NOMO-1 (cell line): ENCODE measurements at regions not wholly inside any gene's neighbourhood (a gene's known extent, or its start where the extent isn't known, plus 50 kb on each side); places are given as distances from the start of the nearest gene placed in this dataset.

Source experiments
- DNase-seq, 2 experiments: peaks; one replicate each; lab custom pipeline; 2025; ENCODE audit not compliant: unreplicated experiment in 2 of 2; lab: John Stamatoyannopoulos, UW

GRCh38 chr1:238171985-238172384 lies 281.3 kb upstream of the ZP4 start:
- no peak for DNase-seq

DNA sequence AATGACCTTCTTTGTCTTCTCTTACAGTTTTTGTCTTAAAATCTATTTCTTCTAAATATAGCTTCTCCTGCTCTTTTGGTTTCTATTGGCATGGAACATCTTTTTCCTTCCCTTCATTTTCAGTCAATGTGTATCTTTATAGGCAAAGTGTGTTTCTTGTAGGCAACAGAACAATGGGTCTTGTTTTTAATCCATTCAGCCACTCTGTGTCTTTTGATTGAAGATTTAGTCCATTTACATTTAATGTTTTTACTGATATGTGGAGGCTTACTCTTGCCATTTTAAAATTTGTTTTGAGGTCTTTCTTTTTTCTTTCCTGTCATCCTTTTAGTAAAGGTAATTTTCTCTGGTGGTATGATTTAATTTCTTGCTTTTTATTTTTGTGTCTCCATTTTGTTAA lies 271.2 kb upstream of the ZP4 start:
- DNase-seq = no peak

DNA sequence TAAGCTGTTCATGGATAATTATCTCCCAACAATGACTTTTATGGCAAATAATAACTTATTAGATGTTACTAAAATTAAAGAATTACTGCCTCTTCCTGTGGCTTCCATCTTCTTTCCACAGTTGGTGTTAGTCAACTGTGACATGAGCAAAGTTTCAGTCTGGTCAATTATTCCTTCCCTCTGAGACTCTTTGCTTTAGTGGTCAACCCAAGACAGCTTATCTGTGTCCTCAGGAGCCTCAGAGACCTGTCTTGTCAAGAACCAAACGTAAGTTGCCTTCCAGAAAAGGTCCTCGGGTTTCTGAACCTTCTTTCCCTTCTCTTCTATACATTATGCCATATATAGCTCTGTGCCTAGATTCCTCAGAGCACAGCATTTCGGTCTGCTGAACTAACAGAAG lies 263.2 kb upstream of the ZP4 start:
- DNase-seq = no peak

DNA sequence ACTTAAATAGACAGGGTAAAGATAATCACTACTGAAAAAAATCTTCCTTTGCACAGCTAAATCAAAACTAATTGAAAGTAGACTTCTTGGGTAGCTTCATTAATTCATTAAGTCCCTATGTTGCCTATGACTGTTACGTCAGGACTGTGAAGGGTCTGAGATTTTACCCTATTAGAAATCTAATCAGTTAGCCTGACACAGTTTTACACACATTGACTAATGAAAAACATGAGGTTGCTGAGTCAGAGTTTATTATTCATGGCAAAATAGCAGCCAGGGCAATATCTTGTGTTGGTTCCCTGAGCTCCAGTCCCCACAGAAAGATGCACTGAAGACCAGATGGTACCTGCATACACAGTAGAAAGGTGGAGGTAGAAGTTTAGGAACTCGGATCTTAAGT lies 262.5 kb upstream of the ZP4 start:
- DNase-seq = no peak

- no peak for DNase-seq
These were observed 261.4 kb upstream of the ZP4 start for GRCh38 chr1:238152119-238152518.

DNA sequence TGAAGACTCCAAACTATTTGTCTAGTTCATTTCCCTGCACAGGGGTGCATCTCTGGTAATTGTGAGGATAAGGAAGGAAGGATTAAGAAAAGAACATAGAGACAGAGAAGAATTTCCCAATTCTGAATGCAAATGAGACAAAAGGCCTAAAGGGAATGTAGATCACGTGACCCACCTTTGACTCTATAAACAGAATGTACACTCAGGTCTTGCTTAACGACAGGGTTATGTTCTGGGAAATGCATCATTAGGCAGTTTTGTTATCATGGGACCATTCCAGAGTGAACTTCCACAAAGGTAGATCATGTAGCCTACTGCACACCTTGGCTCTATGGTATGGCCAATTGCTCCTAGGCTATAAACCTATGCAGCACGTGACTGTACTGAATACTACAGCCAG lies 252.3 kb upstream of the ZP4 start:
- no peak for DNase-seq

DNA sequence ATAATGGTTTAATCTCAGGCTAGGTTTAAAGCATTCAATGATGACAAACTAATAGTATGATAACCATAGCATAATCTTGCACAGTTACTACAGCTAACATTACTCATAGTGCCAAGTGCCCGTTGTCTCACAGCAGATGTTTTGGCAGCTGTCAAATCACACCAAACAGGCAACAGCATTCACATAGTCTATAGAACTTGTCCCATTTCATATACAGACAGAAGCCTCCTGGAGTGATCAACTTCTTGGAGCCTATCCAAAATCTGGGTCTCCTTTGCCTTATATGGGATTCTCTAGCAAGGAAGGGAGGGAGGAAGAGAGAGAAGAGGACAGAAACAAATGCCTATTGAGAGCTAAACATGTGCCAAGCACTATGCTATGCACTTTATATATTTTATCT lies 250.6 kb upstream of the ZP4 start:
- no peak for DNase-seq

DNA sequence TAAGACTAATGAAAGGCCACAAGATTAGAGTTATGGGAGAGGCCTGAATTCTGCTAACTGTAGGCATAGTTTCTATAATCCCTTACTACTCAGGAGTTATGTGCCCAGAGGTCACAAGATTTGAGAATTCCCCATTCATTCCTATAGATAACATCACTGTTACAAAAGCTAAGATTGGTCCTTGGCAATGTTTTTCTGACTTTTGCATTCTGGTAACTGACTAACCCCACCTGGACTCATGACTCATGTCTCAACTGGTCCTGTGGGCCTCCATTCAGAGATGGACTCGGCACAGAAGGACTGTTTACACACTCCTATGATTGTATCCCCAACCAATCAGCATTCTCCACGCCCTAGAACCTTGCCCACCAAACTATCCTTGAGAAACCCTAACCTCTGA lies 249.0 kb upstream of the ZP4 start:
- no peak for DNase-seq

DNA sequence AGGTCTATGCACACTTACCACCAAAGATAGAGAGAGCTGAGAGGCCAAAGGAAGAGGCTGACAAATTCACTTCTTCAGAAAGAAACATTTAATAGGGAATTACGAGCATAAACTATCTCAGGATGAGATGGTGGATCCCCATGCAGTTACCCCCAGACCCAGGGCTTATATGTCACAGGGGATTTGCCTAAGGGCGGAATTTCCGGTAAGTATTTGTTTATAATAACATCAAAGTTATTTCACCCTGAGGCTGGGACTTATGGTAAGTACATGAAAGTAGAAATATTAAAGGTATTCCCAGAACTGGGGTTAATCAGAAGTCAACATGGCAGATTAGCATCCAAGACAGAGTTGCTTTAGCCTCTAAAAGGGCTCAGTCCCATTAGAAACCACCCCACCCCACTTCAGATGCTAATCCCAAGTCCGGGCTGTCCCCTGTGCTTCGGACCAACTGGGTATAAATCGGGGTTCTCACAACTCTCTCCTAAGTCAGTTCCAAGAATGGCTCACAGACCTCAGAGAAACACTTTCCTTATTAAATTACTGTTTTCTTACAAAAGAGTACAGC lies 247.4 kb upstream of the ZP4 start:
- DNase-seq = no peak

GRCh38 chr1:238135708-238136664 lies 245.3 kb upstream of the ZP4 start:
- DNase-seq = no peak

GRCh38 chr1:238129677-238130076 lies 239.0 kb upstream of the ZP4 start:
- no peak for DNase-seq

- no peak for DNase-seq
These were observed 232.5 kb upstream of the ZP4 start for GRCh38 chr1:238123201-238123600.

DNA sequence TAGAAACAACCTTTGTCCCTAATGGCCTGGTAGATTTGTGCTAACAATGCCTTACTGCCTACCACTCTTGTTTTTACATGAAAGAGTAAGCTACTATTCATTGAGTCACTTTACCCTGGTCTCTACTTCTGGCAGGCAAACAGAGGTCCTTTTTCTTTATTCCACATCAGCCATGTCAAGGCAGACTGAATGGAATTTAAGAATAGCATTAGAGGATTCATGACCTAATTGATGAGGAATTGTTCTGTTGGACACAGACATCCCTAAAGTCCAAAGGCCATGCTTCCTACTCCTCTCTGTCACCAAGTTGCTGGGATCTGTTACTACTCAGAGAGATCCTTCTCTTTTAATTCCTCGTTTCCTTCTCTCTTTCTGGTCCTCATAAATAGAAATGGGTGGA lies 229.1 kb upstream of the ZP4 start:
- no peak for DNase-seq

DNA sequence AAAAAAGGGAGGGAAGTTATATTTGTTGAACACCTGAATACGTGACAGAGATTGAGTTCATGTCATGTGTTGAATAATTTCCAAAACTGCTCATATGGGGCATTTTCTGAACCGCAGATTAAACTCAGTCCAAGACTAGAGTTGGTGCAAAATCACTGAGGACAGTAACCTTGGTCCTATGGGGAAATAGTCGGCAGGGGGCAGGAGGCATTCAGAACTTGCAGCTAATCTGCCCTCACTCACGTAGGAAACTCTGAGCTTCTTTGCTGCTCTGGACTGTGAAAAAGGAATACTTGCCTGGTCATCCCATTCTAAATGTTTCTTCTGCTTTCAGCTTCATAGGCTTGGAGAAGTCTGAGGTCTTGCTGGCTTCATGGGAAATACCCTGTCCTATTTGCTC lies 228.3 kb upstream of the ZP4 start:
- DNase-seq = no peak

DNA sequence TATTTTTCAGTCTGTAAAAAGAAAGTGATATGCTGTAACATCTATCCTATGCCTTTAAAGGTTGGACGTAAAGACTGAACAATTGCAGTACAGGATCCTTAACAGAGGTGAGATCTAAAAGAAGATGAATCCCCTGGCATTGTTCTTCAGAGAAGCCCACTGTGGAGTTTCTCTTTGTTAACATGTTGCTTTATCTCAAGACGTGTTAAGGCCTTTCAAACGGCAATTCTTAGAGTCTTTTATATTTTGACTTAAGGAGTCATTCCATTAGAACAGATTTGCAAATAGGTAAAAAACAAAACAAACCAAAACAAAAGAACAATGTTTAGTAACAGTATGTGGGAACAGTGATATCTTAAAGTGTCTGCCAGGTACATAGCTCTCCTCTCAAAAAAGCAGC lies 225.1 kb upstream of the ZP4 start:
- DNase-seq = no peak

DNA sequence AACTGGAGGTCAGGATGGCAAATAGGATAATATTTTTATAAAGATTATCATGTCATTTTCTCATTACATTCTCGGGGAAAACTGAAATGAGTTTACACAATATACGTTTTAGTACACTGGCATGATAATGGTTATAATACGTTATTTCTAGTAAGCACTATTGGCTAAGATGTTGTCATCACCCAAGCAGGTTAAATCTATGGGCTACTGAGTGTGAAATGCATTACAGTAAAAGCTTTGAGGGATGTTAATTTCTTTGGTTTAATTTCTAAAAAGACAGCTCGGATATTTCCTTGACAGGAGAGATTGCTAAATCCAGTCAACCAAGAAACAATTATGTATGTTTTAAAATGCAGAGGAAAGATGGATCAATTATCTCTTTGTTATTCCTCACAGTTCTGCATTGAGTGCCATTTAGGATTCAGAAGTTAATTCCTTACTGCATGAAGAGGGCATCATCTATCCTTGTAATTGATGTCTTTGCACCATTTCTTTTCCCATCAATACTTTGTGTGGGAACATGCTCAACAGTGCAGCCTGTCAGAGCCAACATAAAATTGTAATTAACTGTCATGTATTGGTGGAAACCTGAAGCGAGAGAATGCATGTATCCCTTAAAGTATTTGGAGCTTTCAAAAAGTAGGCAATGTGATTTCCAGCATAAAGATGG lies 222.4 kb upstream of the ZP4 start:
- DNase-seq = no peak

DNA sequence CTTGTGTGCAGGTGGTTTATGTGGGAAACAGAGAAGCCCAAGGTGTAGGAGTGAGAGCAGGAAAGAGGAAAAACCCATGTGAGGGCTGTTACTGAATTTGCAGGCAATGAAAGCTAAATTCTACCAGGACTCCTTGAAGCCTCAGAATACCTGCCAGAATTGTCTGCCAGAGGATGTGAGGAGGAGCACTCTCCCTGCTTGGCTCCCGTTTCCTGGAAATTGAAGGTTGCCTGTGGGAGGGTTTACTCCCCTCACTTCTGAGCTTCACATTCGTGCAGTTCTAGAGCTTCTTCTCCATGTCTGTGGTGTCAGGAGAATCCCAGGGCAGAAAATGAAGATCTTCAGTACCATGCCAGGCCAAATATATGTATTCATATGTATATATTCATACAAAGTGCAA lies 220.8 kb upstream of the ZP4 start:
- DNase-seq = no peak

- DNase-seq = no peak
These were observed 220.4 kb upstream of the ZP4 start for GRCh38 chr1:238111081-238111480.

DNA sequence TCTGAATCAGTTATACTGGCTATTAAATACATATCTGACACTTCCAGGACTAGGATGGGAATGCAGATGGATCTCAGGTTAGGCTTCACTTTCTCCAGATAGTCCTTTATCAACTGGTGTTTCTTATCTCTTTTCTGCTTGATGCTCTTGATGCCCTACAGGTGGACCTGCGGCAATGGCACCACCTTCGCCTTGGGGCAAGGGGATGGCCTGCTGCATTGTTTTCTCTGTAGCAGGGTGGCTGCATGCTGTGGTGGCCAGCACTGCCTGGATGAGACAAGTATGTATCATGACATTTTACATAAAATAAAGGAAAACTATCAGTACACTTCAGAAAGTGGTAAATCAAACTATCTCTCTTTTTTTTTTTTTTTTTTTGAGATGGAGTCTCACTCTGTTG lies 217.7 kb upstream of the ZP4 start:
- DNase-seq = no peak

DNA sequence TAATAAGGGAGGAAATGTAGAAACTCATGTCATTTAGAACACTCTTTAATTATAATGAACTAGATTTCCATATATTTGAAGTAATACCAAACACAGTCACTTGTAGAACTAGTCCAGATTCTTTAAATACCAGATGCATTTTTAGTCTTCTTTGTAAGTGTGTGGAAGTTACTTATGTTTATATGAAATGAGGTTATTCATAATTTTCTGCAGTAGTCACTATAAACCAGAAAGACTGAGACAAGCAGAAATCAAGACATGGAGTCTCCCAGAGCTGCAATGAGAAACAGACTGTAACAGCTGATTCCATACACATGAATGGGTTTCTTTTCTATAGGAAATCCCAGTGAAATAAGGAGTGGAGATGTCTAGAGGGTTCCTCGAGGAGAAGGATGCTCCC lies 216.6 kb upstream of the ZP4 start:
- no peak for DNase-seq

GRCh38 chr1:238104752-238105151 lies 214.0 kb upstream of the ZP4 start:
- DNase-seq = no peak

DNA sequence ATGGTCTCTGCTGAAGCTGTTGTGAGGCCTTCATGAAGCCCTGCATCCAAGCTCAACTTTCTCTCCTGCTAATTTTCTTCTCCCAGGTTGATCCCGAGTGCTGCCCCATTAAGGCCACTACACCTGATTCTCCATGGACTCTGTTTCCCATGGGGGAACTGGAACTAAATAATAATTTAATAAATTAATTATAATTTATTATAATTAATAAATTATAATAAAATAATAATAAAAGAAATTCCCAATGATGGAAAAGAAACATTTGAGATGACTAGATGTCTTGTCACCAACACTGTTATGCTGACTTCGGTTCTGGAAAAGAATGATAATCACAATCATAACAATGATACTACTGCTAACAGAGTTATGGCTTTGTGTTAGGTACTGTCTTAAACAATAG lies 211.2 kb upstream of the ZP4 start:
- DNase-seq = no peak
